Loucy (cell line): ENCODE measurements at regions not wholly inside any gene's neighbourhood (a gene's known extent, or its start where the extent isn't known, plus 50 kb on each side); places are given as distances from the start of the nearest gene placed in this dataset.

Experiments
- H2AFZ ChIP-seq: fragments of 200-600 bp; sonication (generic); 2 replicates; pipeline ENCODE4 v1.6.0; 2016; ENCODE audit warnings: antibody characterized with exemption, mild to moderate bottlenecking, low read length, moderate library complexity
- H3F3A ChIP-seq: fragments of 200-600 bp; 2 replicates; pipeline ENCODE4 v1.6.0; 2016; ENCODE audit warnings: antibody characterized with exemption, low read depth, mild to moderate bottlenecking
- H3K27me3 ChIP-seq: fragments of 200-600 bp; sonication (generic); 2 replicates; pipeline ENCODE4 v1.6.1; 2014; ENCODE audit warnings: low read length, mild to moderate bottlenecking; ENCODE audit not compliant: insufficient read depth, poor library complexity, severe bottlenecking
- H3K36me3 ChIP-seq: fragments of 200-600 bp; sonication (generic); 2 replicates; pipeline ENCODE4 v1.6.1; 2016; ENCODE audit warnings: low read length; ENCODE audit not compliant: insufficient read depth
- H3K4me1 ChIP-seq: fragments of 200-600 bp; sonication (generic); 2 replicates; pipeline ENCODE4 v1.5.1; 2014; ENCODE audit warnings: low read length, mild to moderate bottlenecking; ENCODE audit not compliant: insufficient read depth, poor library complexity, severe bottlenecking
- H3K4me2 ChIP-seq: fragments of 200-600 bp; sonication (generic); 2 replicates; pipeline ENCODE4 v1.6.0; 2014; ENCODE audit warnings: antibody characterized with exemption, low read length, low read depth, mild to moderate bottlenecking; ENCODE audit not compliant: poor library complexity, severe bottlenecking
- H3K4me3 ChIP-seq: fragments of 200-600 bp; sonication (generic); 2 replicates; pipeline ENCODE4 v1.5.1; 2014; ENCODE audit warnings: low read length, mild to moderate bottlenecking, mixed read lengths; ENCODE audit not compliant: poor library complexity, severe bottlenecking
- H3K79me2 ChIP-seq: fragments of 200-600 bp; sonication (generic); 2 replicates; pipeline ENCODE4 v1.6.1; 2014; ENCODE audit warnings: low read length; ENCODE audit not compliant: insufficient read depth
- H3K9ac ChIP-seq: fragments of 200-600 bp; sonication (generic); 2 replicates; pipeline ENCODE4 v1.6.0; 2014; ENCODE audit warnings: mild to moderate bottlenecking, low read depth, low read length, moderate library complexity; ENCODE audit not compliant: poor library complexity, severe bottlenecking
- H3K9me2 ChIP-seq: fragments of 200-600 bp; sonication (generic); replicated peaks from 2 replicates; pipeline ENCODE4 v1.6.1; 2016; ENCODE audit warnings: low read depth, low read length, mixed read lengths
- H3K9me3 ChIP-seq: fragments of 200-600 bp; sonication (generic); 2 replicates; pipeline ENCODE4 v1.6.1; 2014; ENCODE audit warnings: mild to moderate bottlenecking, antibody characterized with exemption, low read length, low read depth; ENCODE audit not compliant: insufficient read depth
- H4K20me1 ChIP-seq: fragments of 200-600 bp; sonication (generic); 2 replicates; pipeline ENCODE4 v1.6.0; 2014; ENCODE audit warnings: antibody characterized with exemption, low read length, mild to moderate bottlenecking; ENCODE audit not compliant: insufficient read depth, poor library complexity, severe bottlenecking
- CTCF ChIP-seq: fragments of 200-600 bp; sonication (generic); conservative IDR thresholded peaks from 2 replicates; pipeline ENCODE4 v1.5.1; 2014; ENCODE audit warnings: mild to moderate bottlenecking, antibody characterized with exemption, low read length
- EZH2phosphoT487 ChIP-seq: fragments of 200-600 bp; IDR thresholded peaks from 2 replicates; pipeline ENCODE4 v1.6.1; 2018; ENCODE audit warnings: antibody characterized with exemption, mild to moderate bottlenecking, moderate library complexity, borderline replicate concordance

- no peak for TF ChIP-seq CTCF
- TF ChIP-seq EZH2phosphoT487: no peak
- no peaks in the 10 kb centered on the region for H3F3A ChIP-seq
- H3K27me3 ChIP-seq: no peaks in the 10 kb centered on the region
- H3K4me3 ChIP-seq: no peak overlapping the region
- no peaks in the 10 kb centered on the region for H4K20me1 ChIP-seq
- H3K36me3 ChIP-seq: no peaks in the 10 kb centered on the region
- H3K9ac ChIP-seq: no peak overlapping the region
- H2AFZ ChIP-seq: no peak overlapping the region
- H3K79me2 ChIP-seq: no peaks in the 10 kb centered on the region
- no peaks in the 10 kb centered on the region for H3K9me2 ChIP-seq
- H3K4me1 ChIP-seq: no peaks in the 10 kb centered on the region
- no peak overlapping the region for H3K4me2 ChIP-seq
- H3K9me3 ChIP-seq: no peaks in the 10 kb centered on the region
These were observed 101.6 kb upstream of the FAM13C start for GRCh38 chr10:59463909-59464308.

DNA sequence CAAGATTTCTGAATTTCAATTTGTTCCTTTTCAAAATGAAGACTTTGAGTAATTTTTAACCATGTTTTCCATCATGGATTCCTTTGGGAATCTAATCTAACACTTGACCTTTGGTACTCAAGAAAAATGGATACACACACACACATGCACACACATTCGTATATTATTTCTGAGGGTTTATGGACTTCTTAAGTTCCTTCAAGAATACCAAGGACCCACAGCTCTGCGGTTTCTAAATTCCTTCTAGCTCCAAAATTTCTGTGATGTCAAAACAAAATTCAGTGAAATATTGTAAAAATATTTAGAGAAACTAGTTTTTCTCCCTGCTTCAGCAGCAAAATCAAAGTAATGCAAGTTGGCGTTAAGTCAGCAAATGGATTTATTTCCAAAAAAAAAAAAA, 98.3 kb upstream of the FAM13C start:
- Histone ChIP-seq H3K4me2 (no peak overlapping the region), H3K4me1 (no peaks in the 10 kb centered on the region), H2AFZ (no peak overlapping the region), H3K36me3 (no peaks in the 10 kb centered on the region), H3K9ac (no peak overlapping the region), H3K4me3 (no peak overlapping the region), H3F3A (no peaks in the 10 kb centered on the region), H3K27me3 (no peaks in the 10 kb centered on the region), H3K9me2 (no peaks in the 10 kb centered on the region), H3K79me2 (no peaks in the 10 kb centered on the region), H3K9me3 (no peaks in the 10 kb centered on the region), H4K20me1 (no peaks in the 10 kb centered on the region)
- TF ChIP-seq EZH2phosphoT487 (no peak), CTCF (no peak)

GRCh38 chr10:59456199-59456598, 93.8 kb upstream of the FAM13C start:
- H3K4me3 ChIP-seq: no peak overlapping the region
- H3K9me3 ChIP-seq: no peaks in the 10 kb centered on the region
- TF ChIP-seq EZH2phosphoT487: no peak
- no peak for TF ChIP-seq CTCF
- H3K79me2 ChIP-seq: no peaks in the 10 kb centered on the region
- no peak overlapping the region for H3K4me2 ChIP-seq
- H4K20me1 ChIP-seq: no peaks in the 10 kb centered on the region
- no peaks in the 10 kb centered on the region for H3K36me3 ChIP-seq
- no peak overlapping the region for H2AFZ ChIP-seq
- no peaks in the 10 kb centered on the region for H3F3A ChIP-seq
- no peaks in the 10 kb centered on the region for H3K4me1 ChIP-seq
- H3K9me2 ChIP-seq: no peaks in the 10 kb centered on the region
- H3K9ac ChIP-seq: no peak overlapping the region
- no peaks in the 10 kb centered on the region for H3K27me3 ChIP-seq
